SKM-1 (cell line): ENCODE measurements at regions not wholly inside any gene's neighbourhood (a gene's known extent, or its start where the extent isn't known, plus 50 kb on each side); places are given as distances from the start of the nearest gene placed in this dataset.
"Not testable (repeated sequence)": the region's sequence is repeated elsewhere in the genome, so short reads cannot be mapped to it uniquely, and the experiment has no call there.

Experiments
- DNase-seq: peaks from one replicate; lab custom pipeline; 2025; ENCODE audit not compliant: unreplicated experiment; lab: John Stamatoyannopoulos, UW

GRCh38 chr3:187544326-187544725 is 125.9 kb downstream of the SST start:
- no peak for DNase-seq

GRCh38 chr3:187540847-187541246 is 129.3 kb downstream of the SST start:
- DNase-seq = no peak

GRCh38 chr3:187536185-187536584 is 134.0 kb downstream of the SST start:
- DNase-seq = no peak

GRCh38 chr3:187533797-187534196 is 136.4 kb downstream of the SST start:
- DNase-seq = no peak

- DNase-seq = no peak
Measured at GRCh38 chr3:187531831-187532230, 138.4 kb downstream of the SST start.

GRCh38 chr3:187522890-187523289 is 147.3 kb downstream of the SST start:
- DNase-seq = no peak

GRCh38 chr3:187522293-187522692 is 147.9 kb downstream of the SST start:
- DNase-seq = no peak

GRCh38 chr3:187521546-187521945 is 148.6 kb downstream of the SST start:
- DNase-seq = no peak

GRCh38 chr3:187520027-187520945 is 149.9 kb downstream of the SST start:
- DNase-seq = no peak

- DNase-seq = no peak
Measured at GRCh38 chr3:187519428-187519890, 150.7 kb downstream of the SST start.

- no peak for DNase-seq
Measured at GRCh38 chr3:187518616-187519015, 150.4 kb downstream of the RTP4 start.

GRCh38 chr3:187518207-187518606 is 150.0 kb downstream of the RTP4 start:
- DNase-seq = no peak

GRCh38 chr3:187516446-187517185 is 148.4 kb downstream of the RTP4 start:
- DNase-seq = no peak

- no peak for DNase-seq
Measured at GRCh38 chr3:187507905-187508304, 139.7 kb downstream of the RTP4 start.

- no peak for DNase-seq
Measured at GRCh38 chr3:187507266-187507665, 139.1 kb downstream of the RTP4 start.

GRCh38 chr3:187504435-187504834 is 136.2 kb downstream of the RTP4 start:
- no peak for DNase-seq

- DNase-seq = no peak
Measured at GRCh38 chr3:187498211-187498724, 130.1 kb downstream of the RTP4 start.

GRCh38 chr3:187497052-187497451 is 128.9 kb downstream of the RTP4 start:
- DNase-seq = no peak

GRCh38 chr3:187494056-187494455 is 125.9 kb downstream of the RTP4 start:
- not testable (repeated sequence) for DNase-seq

- no peak for DNase-seq
Measured at GRCh38 chr3:187491371-187491770, 123.2 kb downstream of the RTP4 start.

GRCh38 chr3:187490366-187490765 is 122.2 kb downstream of the RTP4 start:
- no peak for DNase-seq
